Dermis blood vessel endothelial cell (primary cell): ENCODE measurements at regions not wholly inside any gene's neighbourhood (a gene's known extent, or its start where the extent isn't known, plus 50 kb on each side); places are given as distances from the start of the nearest gene placed in this dataset.

Experiments used
- DNase-seq: peaks from one replicate; pipeline ENCODE4 v3.0.0; 2010

GRCh38 chr4:53684136-53685130 is 93.1 kb upstream of the LNX1 start:
- DNase-seq, result no peak

- no peak for DNase-seq
These were observed 91.6 kb upstream of the LNX1 start for GRCh38 chr4:53682908-53683307.

DNA sequence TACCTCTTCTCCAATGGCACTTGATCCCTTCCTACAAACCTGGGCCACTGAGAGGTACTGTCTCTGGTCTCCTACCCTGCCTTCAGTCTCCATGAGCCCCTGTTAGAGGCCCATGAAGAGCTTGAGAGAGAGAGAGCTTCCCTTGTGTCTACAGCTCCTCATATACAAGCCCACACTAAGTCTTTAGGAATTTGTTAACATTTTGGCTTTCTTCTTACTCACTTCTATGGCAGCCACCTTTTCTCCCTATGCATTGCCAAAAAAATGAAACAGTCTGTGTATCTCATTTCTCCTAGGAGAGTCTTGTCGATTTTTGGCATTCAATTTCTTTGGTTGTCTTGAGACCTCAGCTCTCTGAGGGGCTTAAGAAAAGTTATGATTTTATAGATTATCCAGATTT is 90.9 kb upstream of the LNX1 start:
- no peak for DNase-seq

DNA sequence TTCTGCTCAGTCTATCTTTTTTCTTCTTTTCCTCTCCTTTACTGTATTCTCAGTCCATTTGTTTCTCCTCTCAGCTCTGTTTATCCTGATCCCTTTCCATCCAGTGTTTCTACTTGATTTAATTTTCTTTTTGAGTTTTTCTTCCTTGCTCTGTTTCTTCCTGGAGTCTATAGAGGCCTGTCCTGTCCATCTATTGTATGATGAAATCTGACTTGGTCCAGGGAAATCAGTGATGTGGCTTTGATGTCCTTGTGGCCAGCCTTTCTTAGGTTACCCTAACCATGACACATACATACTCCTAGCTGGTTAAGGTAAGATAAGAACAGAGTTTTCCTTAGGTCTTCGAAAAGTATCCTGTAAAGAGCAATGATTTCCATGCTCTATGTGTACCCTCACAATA is 89.3 kb upstream of the LNX1 start:
- DNase-seq, result no peak

GRCh38 chr4:53680168-53680567 is 88.9 kb upstream of the LNX1 start:
- DNase-seq, result no peak

DNA sequence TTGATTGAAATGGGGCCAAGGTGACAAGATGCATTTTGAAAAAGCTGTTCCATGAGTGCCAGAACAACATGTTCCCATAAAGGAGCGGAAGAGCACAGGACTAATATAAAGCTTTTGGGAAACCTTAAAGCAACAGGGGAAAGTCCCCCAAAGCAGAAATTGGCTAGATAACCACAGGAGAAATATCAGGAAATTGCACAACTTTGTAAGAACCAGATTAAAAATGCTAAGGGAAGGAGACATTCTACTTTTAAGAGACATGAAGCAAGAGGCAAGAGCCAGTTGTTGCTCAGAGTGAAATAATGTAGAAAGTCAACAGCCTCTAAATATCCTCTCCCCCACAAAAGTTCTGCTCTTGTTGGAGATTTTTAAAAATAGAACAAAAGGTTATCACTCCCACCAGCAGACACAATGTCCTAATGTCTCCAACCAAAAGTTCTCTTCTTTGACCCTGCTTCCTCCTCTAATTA is 85.2 kb upstream of the LNX1 start:
- peak; percentile 4 for DNase-seq

DNA sequence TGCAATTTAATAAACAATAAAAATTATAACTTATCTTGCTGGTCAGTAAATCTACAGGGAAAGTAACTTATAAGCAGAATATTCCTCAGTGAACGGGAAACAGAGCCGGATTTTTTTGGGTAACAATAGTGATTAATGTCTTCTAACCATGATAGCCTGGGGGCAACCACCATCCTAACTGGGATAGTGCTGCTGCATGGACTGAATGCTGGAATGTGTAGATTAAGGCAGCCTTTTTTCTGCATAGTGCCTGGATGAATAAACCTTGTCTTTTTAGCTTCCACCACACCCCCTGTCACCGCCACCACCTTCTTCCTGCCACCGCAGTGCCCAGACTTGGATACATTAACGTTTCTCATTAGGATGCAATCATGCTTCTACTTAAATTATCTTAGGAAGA is 83.6 kb upstream of the LNX1 start:
- DNase-seq, result no peak

DNA sequence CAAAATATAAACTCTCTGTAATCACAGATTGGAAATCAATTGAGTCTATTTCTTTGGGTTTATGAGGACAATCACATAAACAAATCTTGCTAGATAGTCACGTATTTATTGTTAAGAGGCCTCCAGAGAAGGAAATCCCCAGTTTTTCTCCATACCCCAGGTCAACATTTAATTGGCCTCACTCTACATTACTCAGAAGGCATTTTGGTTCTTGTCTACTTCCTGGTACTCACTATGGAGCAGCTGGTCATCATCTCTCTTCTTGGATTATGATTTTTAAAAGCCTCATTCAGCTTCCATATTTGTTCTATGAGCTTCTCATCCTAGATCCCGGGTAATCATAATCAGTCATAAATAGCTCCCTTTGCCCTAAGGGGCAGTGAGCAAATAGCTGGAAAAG is 81.6 kb upstream of the LNX1 start:
- no peak for DNase-seq

GRCh38 chr4:53671757-53672156 is 80.5 kb upstream of the LNX1 start:
- DNase-seq, result no peak

DNA sequence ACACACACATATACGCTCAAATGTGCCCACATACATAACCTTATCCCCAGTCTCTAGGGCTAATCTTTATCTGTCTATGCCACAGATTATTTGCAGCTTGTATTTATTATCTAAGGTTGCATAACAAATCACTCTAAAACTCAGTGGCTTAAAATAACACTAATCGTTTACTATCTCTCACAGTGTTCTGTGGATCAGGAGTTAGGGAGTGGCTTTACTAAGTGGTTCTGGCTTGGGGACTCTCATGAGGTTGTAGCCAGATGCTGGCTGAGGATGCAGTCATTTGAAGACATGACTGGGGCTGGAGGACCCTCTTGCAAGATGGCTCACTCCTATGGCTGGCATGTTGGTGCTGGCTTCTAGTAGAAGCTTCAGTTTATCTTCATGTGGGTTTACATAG is 68.5 kb upstream of the LNX1 start:
- DNase-seq, result no peak

GRCh38 chr4:53659112-53659511 is 67.8 kb upstream of the LNX1 start:
- DNase-seq, result no peak

GRCh38 chr4:53658029-53658428 is 66.7 kb upstream of the LNX1 start:
- DNase-seq, result no peak

- no peak for DNase-seq
These were observed 65.2 kb upstream of the LNX1 start for GRCh38 chr4:53656421-53656981.

- no peak for DNase-seq
These were observed 63.0 kb upstream of the LNX1 start for GRCh38 chr4:53654300-53654758.

GRCh38 chr4:53653484-53654053 is 62.3 kb upstream of the LNX1 start:
- DNase-seq, result peak; percentile 36

DNA sequence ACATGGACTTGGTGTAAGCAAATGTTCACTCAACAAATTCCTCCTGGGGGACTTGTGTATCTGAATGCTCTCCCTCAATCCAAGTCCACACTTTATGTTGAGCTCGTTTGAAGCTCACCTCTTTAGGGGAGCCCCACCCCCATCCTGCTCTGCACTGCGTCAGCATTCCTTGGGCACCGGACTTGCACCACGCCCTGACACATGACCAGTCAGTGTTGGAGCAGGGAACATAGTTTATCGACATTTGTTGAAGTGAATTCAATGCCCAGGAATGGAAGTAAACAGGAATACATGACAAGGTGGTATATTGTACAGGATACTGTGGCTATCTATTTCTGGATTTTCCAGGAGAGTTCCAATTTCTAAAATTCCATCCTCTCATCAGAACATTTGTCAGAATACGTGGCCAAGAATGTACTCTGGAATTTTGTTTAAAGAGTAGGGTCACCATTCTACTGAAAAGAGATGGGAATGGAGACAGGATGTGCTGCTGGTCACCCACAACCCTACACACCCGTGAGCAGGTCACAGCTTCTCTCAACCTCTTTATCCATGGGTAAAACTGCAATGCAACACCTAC is 60.0 kb upstream of the LNX1 start:
- no peak for DNase-seq

- no peak for DNase-seq
These were observed 58.1 kb upstream of the LNX1 start for GRCh38 chr4:53649357-53649756.

DNA sequence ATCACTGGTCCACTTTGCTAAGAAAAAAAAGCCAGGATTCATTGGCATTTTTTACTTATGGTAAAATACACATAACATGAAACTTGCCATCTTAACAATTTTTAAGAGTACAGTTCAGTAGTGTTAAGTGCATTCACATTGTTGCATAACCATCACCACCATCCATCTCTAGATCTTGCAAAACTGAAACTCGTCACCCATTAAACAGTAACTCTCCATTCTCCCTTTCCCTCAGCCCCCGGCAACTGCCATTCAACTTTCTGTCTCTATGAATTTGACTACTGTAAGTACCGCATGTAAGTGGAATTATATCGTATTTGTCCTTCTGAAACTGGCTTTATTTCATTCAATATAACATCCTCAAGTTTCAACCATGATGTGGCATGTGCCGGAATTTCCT is 56.3 kb upstream of the LNX1 start:
- no peak for DNase-seq

DNA sequence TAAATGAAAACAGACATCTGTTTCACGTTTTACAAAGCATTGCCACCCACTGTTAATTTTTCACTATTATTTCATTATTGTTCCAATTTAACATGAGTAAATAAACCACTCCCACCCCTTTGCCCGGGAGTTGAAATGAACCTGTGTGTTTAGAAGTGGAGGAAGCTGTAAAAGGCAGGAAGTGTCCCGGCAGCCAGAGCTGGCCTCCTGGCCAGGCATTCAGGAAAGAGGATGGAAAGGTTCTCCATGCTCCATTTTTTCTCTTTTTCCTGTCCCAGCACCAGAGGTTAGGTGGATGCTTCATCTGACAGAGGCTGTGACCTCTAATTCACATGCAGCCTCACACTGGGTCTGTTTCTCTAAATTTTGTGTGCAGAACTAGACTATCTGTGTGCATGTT is 55.5 kb upstream of the LNX1 start:
- DNase-seq, result peak; percentile 62

DNA sequence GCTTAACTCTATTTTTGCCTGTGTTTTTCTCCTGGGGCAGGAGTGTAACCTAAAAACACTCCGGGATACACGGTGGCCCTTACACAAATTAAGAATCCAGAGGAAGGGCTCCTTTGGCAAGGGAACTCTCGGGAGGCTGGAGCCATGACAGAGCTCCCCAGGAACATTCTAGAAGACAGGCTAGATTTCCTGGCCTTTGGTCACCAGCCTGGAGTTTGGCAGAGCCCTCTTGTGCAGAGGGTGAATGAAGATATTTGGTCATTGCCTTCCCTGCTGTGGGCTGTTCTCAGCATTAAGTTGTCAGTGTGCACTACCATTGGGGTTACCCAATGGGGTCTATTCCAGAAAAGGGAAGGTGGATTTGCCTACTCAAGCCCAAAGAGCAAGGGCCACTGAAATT is 53.8 kb upstream of the LNX1 start:
- no peak for DNase-seq

DNA sequence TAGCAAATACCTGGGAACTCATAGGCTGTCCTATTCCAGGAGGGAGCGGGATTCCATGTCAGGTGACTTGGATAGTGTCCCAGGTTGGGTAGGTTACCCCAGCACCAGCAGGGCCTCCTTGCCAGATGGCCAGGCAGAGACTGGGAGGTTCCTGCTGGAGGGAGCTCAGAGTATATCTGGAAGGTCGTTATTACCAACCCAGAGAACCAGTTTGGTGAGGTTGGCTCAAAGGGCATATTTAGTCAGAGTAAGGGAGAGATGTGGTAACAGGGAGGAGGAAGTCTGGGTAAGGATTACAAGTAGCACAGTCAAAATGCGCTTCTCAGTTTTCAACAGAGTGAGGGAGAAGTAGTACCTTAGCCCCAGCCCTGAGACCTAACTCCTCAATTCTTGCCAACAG is 53.3 kb upstream of the LNX1 start:
- DNase-seq, result no peak
